ENCODE measurements at regions not wholly inside any gene's neighbourhood (a gene's known extent, or its start where the extent isn't known, plus 50 kb on each side); places are given as distances from the start of the nearest gene placed in this dataset.

- TF ChIP-seq ZNF132 (tag by site-specific recombination; IDR thresholded peaks at IDR 0.05; ENCODE audit: borderline replicate concordance) (no peak), ZNF777 (tag by site-specific recombination; IDR thresholded peaks at IDR 0.05; ENCODE audit: borderline replicate concordance) (no peak), ZNF146 (tag by site-specific recombination; IDR thresholded peaks at IDR 0.05) (no peak), ZNF837 (tag by site-specific recombination; IDR thresholded peaks at IDR 0.05) (no peak), ZNF239 (tag by site-specific recombination; IDR thresholded peaks at IDR 0.05) (no peak), ZNF354C (tag by site-specific recombination; IDR thresholded peaks at IDR 0.05; ENCODE audit: borderline replicate concordance, low read depth) (no peak)
- TF ChIP-seq, protein P1, sequence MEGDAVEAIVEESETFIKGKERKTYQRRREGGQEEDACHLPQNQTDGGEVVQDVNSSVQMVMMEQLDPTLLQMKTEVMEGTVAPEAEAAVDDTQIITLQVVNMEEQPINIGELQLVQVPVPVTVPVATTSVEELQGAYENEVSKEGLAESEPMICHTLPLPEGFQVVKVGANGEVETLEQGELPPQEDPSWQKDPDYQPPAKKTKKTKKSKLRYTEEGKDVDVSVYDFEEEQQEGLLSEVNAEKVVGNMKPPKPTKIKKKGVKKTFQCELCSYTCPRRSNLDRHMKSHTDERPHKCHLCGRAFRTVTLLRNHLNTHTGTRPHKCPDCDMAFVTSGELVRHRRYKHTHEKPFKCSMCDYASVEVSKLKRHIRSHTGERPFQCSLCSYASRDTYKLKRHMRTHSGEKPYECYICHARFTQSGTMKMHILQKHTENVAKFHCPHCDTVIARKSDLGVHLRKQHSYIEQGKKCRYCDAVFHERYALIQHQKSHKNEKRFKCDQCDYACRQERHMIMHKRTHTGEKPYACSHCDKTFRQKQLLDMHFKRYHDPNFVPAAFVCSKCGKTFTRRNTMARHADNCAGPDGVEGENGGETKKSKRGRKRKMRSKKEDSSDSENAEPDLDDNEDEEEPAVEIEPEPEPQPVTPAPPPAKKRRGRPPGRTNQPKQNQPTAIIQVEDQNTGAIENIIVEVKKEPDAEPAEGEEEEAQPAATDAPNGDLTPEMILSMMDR (tag by site-specific recombination; IDR thresholded peaks at IDR 0.05), result no peak
These were observed 481.7 kb upstream of the KLF4 start for GRCh38 chr9:107971241-107971640.
